Vagina (tissue), 2 donors: ENCODE measurements at regions not wholly inside any gene's neighbourhood (a gene's known extent, or its start where the extent isn't known, plus 50 kb on each side); places are given as distances from the start of the nearest gene placed in this dataset.
A peak's percentile ranks its signal among the peaks of the same experiment; 100 is the strongest.

Experiments used
- POLR2AphosphoS5 ChIP-seq, 2 donors: sonication (generic); formaldehyde crosslinking; IDR thresholded peaks; one replicate each; pipeline ENCODE4 v1.9.0; 2017; ENCODE audit warnings: antibody characterized with exemption in 2 of 2, mild to moderate bottlenecking in 2 of 2, low read depth in 1 of 2; ENCODE audit not compliant: insufficient read depth in 1 of 2
- TF ChIP-seq, protein P1 (sequence below), 3 experiments: fragments of 450-650 bp in 2 of 3; fragments of 200-600 bp in 1 of 3; sonication (generic) in 1 of 3; IDR thresholded peaks; one replicate each; pipeline ENCODE4 v1.5.1; 2017 to 2019; ENCODE audit warnings: antibody characterized with exemption in 3 of 3, mild to moderate bottlenecking in 2 of 3, moderate library complexity in 2 of 3

DNA sequence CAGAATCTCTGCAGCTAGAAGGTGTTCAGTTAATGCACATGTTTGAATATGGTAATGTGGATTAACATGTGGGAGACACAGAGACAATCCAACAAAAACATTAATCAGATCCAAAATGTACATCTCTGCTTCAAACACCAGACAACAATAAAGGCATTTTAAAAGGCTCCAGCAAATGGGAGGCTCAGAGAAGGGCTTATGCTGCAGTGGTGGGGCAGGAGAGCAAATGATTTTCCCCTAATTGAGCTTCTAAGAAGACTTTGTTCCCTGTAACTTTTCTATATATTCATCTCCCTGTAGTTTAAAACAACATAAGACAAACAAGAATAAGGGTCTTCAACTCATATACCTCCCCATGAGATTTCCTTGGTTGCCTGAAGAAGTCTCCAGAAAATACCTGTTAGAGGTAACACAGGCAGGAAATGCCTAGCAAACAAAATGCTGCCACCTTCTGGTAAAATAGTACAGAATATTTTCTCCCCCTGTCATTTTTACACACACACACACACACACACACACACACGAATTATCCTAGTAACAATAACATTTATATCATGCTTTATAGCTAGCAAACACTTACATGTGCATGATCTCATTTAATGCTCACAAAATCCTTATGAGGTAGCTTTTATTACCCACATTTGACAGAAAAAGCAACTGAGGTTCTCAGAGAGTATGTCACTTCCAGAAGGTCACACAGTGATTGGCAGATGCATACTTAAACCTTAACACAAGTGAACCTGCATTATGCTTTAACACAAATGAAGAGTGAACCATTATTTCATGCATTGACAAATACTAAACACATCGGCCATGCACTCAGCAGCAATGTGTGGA is 123.4 kb upstream of the MB21D2 start:
- TF ChIP-seq, protein P1, sequence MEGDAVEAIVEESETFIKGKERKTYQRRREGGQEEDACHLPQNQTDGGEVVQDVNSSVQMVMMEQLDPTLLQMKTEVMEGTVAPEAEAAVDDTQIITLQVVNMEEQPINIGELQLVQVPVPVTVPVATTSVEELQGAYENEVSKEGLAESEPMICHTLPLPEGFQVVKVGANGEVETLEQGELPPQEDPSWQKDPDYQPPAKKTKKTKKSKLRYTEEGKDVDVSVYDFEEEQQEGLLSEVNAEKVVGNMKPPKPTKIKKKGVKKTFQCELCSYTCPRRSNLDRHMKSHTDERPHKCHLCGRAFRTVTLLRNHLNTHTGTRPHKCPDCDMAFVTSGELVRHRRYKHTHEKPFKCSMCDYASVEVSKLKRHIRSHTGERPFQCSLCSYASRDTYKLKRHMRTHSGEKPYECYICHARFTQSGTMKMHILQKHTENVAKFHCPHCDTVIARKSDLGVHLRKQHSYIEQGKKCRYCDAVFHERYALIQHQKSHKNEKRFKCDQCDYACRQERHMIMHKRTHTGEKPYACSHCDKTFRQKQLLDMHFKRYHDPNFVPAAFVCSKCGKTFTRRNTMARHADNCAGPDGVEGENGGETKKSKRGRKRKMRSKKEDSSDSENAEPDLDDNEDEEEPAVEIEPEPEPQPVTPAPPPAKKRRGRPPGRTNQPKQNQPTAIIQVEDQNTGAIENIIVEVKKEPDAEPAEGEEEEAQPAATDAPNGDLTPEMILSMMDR (IDR thresholded peaks at IDR 0.05), result peak; percentile 32 to 57 (median 42)
- TF ChIP-seq POLR2AphosphoS5 (IDR thresholded peaks at IDR 0.05; ENCODE audit: insufficient read depth in 1 of 2, low read depth in 1 of 2), result no peak
